Ovary (tissue), 3 donors: ENCODE measurements at regions not wholly inside any gene's neighbourhood (a gene's known extent, or its start where the extent isn't known, plus 50 kb on each side); places are given as distances from the start of the nearest gene placed in this dataset.

ENCODE experiments used
- CTCF ChIP-seq, 3 donors: fragments of 450-650 bp in 2 of 3; fragments of 200-600 bp in 1 of 3; IDR thresholded peaks; one replicate each; pipeline versions ENCODE4 v1.5.1 to v1.8.0; 2016 to 2022; ENCODE audit warnings: antibody characterized with exemption in 3 of 3, mild to moderate bottlenecking in 1 of 3
- EP300 ChIP-seq: sonication (generic); formaldehyde crosslinking; IDR thresholded peaks from one replicate; pipeline ENCODE4 v1.6.1; 2017; ENCODE audit warnings: antibody characterized with exemption
- POLR2A ChIP-seq: fragments of 450-650 bp; IDR thresholded peaks from one replicate; pipeline ENCODE4 v1.6.1; 2017; ENCODE audit warnings: antibody characterized with exemption, mild to moderate bottlenecking, moderate library complexity
- donor health status: DM: no; HTN: no; CAD: no.

DNA sequence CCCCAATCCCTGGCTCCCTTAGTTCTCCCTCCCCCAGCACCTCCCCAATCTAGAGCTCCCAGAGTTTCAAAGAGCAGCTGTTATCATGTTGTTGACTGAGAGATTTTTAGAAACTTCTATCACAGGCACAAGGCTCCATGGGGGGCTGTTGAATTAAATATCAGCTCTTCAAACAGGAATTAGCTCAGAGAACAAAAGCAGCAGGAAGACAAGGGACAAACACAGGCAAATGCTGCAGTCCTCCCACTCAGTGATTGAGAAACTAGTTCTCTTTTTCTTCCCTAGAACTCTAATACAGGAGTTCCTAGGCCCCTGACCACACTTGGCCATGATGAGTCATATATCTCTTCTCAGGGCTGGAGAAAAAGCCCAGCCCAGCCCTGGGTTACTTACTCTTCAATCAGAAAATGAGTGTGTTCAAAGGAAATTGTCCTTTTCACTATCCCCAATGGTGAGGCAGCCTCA, 262.1 kb downstream of the IGSF11 start:
- TF ChIP-seq CTCF (IDR thresholded peaks at IDR 0.05) (no peak), EP300 (no peak), POLR2A (no peak)
